NCI-H1436 (cell line): ENCODE measurements at regions not wholly inside any gene's neighbourhood (a gene's known extent, or its start where the extent isn't known, plus 50 kb on each side); places are given as distances from the start of the nearest gene placed in this dataset.
"Not testable (repeated sequence)": the region's sequence is repeated elsewhere in the genome, so short reads cannot be mapped to it uniquely, and the experiment has no call there.

Source experiments
- DNase-seq: peaks from one replicate; lab custom pipeline; 2025; lab: John Stamatoyannopoulos, UW

- DNase-seq = no peak
These were observed 108.3 kb upstream of the ARSJ start for GRCh38 chr4:114087596-114088230.

GRCh38 chr4:114088481-114088880 is 109.0 kb upstream of the ARSJ start:
- no peak for DNase-seq

GRCh38 chr4:114091546-114091945 is 112.1 kb upstream of the ARSJ start:
- no peak for DNase-seq

- DNase-seq = no peak
These were observed 113.8 kb upstream of the ARSJ start for GRCh38 chr4:114093221-114093715.

- no peak for DNase-seq
These were observed 121.0 kb upstream of the ARSJ start for GRCh38 chr4:114100288-114101031.

- DNase-seq = no peak
These were observed 124.5 kb upstream of the ARSJ start for GRCh38 chr4:114103908-114104307.

GRCh38 chr4:114108869-114109268 is 129.4 kb upstream of the ARSJ start:
- DNase-seq = no peak

GRCh38 chr4:114109776-114110175 is 130.3 kb upstream of the ARSJ start:
- DNase-seq = no peak

- DNase-seq = no peak
These were observed 136.1 kb upstream of the ARSJ start for GRCh38 chr4:114115526-114115925.

GRCh38 chr4:114116861-114117260 is 137.4 kb upstream of the ARSJ start:
- no peak for DNase-seq

- DNase-seq = no peak
These were observed 141.8 kb upstream of the ARSJ start for GRCh38 chr4:114121221-114121620.

GRCh38 chr4:114132199-114132598 is 152.8 kb upstream of the ARSJ start:
- DNase-seq = no peak

GRCh38 chr4:114132830-114133229 is 153.4 kb upstream of the ARSJ start:
- DNase-seq = no peak

GRCh38 chr4:114136069-114136468 is 156.6 kb upstream of the ARSJ start:
- no peak for DNase-seq

GRCh38 chr4:114137984-114138383 is 158.5 kb upstream of the ARSJ start:
- DNase-seq = no peak

GRCh38 chr4:114146947-114147618 is 167.6 kb upstream of the ARSJ start:
- no peak for DNase-seq

GRCh38 chr4:114147619-114148208 is 168.3 kb upstream of the ARSJ start:
- DNase-seq = not testable (repeated sequence)

GRCh38 chr4:114148372-114149070 is 169.1 kb upstream of the ARSJ start:
- not testable (repeated sequence) for DNase-seq

GRCh38 chr4:114156371-114156770 is 176.9 kb upstream of the ARSJ start:
- DNase-seq = no peak

- no peak for DNase-seq
These were observed 182.4 kb upstream of the ARSJ start for GRCh38 chr4:114161809-114162208.

- DNase-seq = no peak
These were observed 183.6 kb upstream of the ARSJ start for GRCh38 chr4:114163051-114163450.

GRCh38 chr4:114173968-114174367 is 194.5 kb upstream of the ARSJ start:
- DNase-seq = no peak
